ENCODE measurements at regions not wholly inside any gene's neighbourhood (a gene's known extent, or its start where the extent isn't known, plus 50 kb on each side); places are given as distances from the start of the nearest gene placed in this dataset.

DNA sequence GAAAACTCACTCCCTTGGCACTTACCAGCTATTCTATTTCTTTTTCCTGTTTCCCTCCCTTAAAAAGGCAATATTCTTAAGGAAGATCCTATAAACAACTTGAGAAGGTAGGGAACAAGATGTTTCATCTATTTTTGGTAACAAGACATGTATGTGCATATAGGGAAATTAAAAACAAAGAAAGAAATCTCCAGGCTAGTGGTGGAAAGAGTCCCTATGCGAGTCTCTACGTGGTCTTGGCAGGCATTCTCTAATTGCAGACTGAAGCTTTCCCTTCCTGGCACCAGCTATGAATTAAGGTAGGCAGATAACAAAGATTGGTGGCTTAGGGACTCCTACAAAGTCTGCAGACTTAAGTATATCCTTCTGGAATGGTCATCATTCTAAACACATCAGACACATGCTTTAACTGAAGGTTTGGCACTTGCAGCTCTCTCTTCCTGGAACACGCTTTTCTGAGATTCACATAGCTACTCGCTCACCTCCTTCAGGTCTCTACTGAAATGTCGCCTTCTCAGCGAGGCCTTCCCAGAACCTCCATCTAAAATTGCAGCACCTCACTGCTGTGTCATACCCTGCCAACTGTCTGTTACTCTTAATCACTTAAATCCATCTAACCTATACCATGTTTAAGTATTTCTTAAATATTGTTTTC lies 336.0 kb downstream of the VGLL3 start:
- H2AFZ ChIP-seq: no peak overlapping the region
- H3K36me3 ChIP-seq (ENCODE audit: low read depth): no peaks in the 10 kb centered on the region
- no peaks in the 10 kb centered on the region for H3K9me3 ChIP-seq (ENCODE audit: low read depth)
- H3K9ac ChIP-seq: no peak overlapping the region
- no peaks in the 10 kb centered on the region for H3F3A ChIP-seq (ENCODE audit: insufficient read depth)
- no peak overlapping the region for H3K27ac ChIP-seq
- TF ChIP-seq EZH2phosphoT487 (IDR thresholded peaks at IDR 0.05; ENCODE audit: insufficient read depth, low read depth) (no peak), EZH2 (IDR thresholded peaks at IDR 0.05; ENCODE audit: insufficient read depth, poor library complexity, severe bottlenecking) (no peak)
- in situ Hi-C loops (cut with MboI): no loop called here
- no peaks in the 10 kb centered on the region for H3K4me1 ChIP-seq (ENCODE audit: insufficient read depth)
- WGBS, 2 experiments (ENCODE audit: low coverage in 1 of 2, low lambda C conversion rate in 2 of 2, missing lambda C conversion rate in 2 of 2): 16 to 28% methylated on average over 6 of the region's 6 CpGs
- DNase-seq: no peak
- no peaks in the 10 kb centered on the region for H4K20me1 ChIP-seq (ENCODE audit: insufficient read depth)
- no peaks in the 10 kb centered on the region for H3K27me3 ChIP-seq (replicated peaks; ENCODE audit: insufficient read depth)
- no peaks in the 10 kb centered on the region for H3K9me2 ChIP-seq (ENCODE audit: insufficient read depth)
- no peak overlapping the region for H3K4me2 ChIP-seq (ENCODE audit: unreplicated experiment)
- H3K4me3 ChIP-seq: no peak overlapping the region
- H3K79me2 ChIP-seq (ENCODE audit: insufficient read depth): no peaks in the 10 kb centered on the region

GRCh38 chr3:86653661-86654205 lies 337.2 kb downstream of the VGLL3 start:
- no peaks in the 10 kb centered on the region for H3F3A ChIP-seq (ENCODE audit: insufficient read depth)
- no peak for DNase-seq
- H3K4me3 ChIP-seq: no peak overlapping the region
- no peak overlapping the region for H3K27ac ChIP-seq
- 11% methylated on average over 6 of the region's 6 CpGs for WGBS, 2 experiments (ENCODE audit: low coverage in 1 of 2, low lambda C conversion rate in 2 of 2, missing lambda C conversion rate in 2 of 2)
- TF ChIP-seq EZH2phosphoT487 (IDR thresholded peaks at IDR 0.05; ENCODE audit: insufficient read depth, low read depth) (no peak), EZH2 (IDR thresholded peaks at IDR 0.05; ENCODE audit: insufficient read depth, poor library complexity, severe bottlenecking) (no peak)
- no peaks in the 10 kb centered on the region for H3K79me2 ChIP-seq (ENCODE audit: insufficient read depth)
- no peak overlapping the region for H3K9ac ChIP-seq
- no peaks in the 10 kb centered on the region for H3K36me3 ChIP-seq (ENCODE audit: low read depth)
- H4K20me1 ChIP-seq (ENCODE audit: insufficient read depth): no peaks in the 10 kb centered on the region
- H3K4me2 ChIP-seq (ENCODE audit: unreplicated experiment): no peak overlapping the region
- no peaks in the 10 kb centered on the region for H3K9me3 ChIP-seq (ENCODE audit: low read depth)
- no peaks in the 10 kb centered on the region for H3K27me3 ChIP-seq (replicated peaks; ENCODE audit: insufficient read depth)
- H3K4me1 ChIP-seq (ENCODE audit: insufficient read depth): no peaks in the 10 kb centered on the region
- in situ Hi-C loops (cut with MboI): no loop called here
- no peaks in the 10 kb centered on the region for H3K9me2 ChIP-seq (ENCODE audit: insufficient read depth)
- no peak overlapping the region for H2AFZ ChIP-seq

DNA sequence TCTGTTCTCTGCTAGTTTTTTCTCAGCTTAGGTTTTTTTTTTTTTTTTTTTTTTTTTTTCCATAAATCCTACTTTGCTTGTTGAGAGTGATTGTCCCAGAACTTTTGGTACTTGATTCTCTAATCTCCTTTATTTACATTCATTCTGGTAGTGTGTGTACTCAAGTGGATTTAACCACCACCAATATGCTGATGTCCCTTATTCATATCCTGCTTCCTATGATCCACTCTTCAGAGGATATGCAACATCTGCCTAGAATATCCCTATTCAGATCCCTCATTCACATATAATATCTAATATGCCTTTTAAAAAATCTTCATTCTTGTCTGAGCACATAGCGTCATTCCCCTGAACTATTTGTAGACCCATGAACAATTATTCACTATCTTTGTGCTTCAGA lies 342.9 kb downstream of the VGLL3 start:
- H3K4me3 ChIP-seq: no peak overlapping the region
- no peak for DNase-seq
- no peaks in the 10 kb centered on the region for H3K36me3 ChIP-seq (ENCODE audit: low read depth)
- H3K27me3 ChIP-seq (replicated peaks; ENCODE audit: insufficient read depth): no peaks in the 10 kb centered on the region
- in situ Hi-C loops (cut with MboI): no loop called here
- no peaks in the 10 kb centered on the region for H3K79me2 ChIP-seq (ENCODE audit: insufficient read depth)
- no peaks in the 10 kb centered on the region for H3K9me3 ChIP-seq (ENCODE audit: low read depth)
- H3K9ac ChIP-seq: no peak overlapping the region
- H2AFZ ChIP-seq: no peak overlapping the region
- no peak for TF ChIP-seq EZH2 (IDR thresholded peaks at IDR 0.05; ENCODE audit: insufficient read depth, poor library complexity, severe bottlenecking)
- no peak for TF ChIP-seq EZH2phosphoT487 (IDR thresholded peaks at IDR 0.05; ENCODE audit: insufficient read depth, low read depth)
- no peaks in the 10 kb centered on the region for H3F3A ChIP-seq (ENCODE audit: insufficient read depth)
- no peak overlapping the region for H3K27ac ChIP-seq
- 0 out of 2 replicates have a peak, but pooled peaks cover 3% of the 10 kb centered on the region for H3K9me2 ChIP-seq (ENCODE audit: insufficient read depth)
- 14 to 26% methylated on average over 1 of the region's 1 CpG for WGBS, 2 experiments (ENCODE audit: low coverage in 1 of 2, low lambda C conversion rate in 2 of 2, missing lambda C conversion rate in 2 of 2)
- H3K4me1 ChIP-seq (ENCODE audit: insufficient read depth): no peaks in the 10 kb centered on the region
- no peak overlapping the region for H3K4me2 ChIP-seq (ENCODE audit: unreplicated experiment)
- no peaks in the 10 kb centered on the region for H4K20me1 ChIP-seq (ENCODE audit: insufficient read depth)

DNA sequence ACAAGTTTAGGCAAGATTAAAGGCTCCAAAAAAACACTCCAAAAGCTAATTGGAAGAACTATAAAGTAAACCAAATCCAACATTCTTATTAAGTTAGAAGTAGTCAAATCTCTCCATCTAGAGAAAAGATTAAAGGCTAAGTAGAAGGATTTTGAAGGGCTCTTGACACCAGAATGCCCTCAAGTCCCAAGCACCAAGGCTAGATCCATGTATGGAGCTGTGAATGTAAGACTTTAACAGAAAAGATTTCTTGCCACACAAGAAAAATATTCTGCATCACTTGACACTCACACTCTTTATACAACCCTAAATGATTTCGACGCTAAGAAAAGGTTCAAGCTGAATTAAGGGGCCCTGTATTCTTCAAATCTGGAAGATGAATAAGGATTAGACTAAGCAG lies 345.2 kb downstream of the VGLL3 start:
- Histone ChIP-seq H3K4me2 (ENCODE audit: unreplicated experiment) (no peak overlapping the region), H2AFZ (no peak overlapping the region), H3K4me3 (no peak overlapping the region), H3F3A (ENCODE audit: insufficient read depth) (no peaks in the 10 kb centered on the region), H3K27ac (no peak overlapping the region), H3K9me2 (ENCODE audit: insufficient read depth) (0 out of 2 replicates have a peak, but pooled peaks cover 3% of the 10 kb centered on the region), H3K36me3 (ENCODE audit: low read depth) (no peaks in the 10 kb centered on the region), H3K9me3 (ENCODE audit: low read depth) (no peaks in the 10 kb centered on the region), H3K9ac (no peak overlapping the region), H3K27me3 (replicated peaks; ENCODE audit: insufficient read depth) (no peaks in the 10 kb centered on the region), H4K20me1 (ENCODE audit: insufficient read depth) (no peaks in the 10 kb centered on the region), H3K4me1 (ENCODE audit: insufficient read depth) (no peaks in the 10 kb centered on the region), H3K79me2 (ENCODE audit: insufficient read depth) (no peaks in the 10 kb centered on the region)
- no peak for TF ChIP-seq EZH2phosphoT487 (IDR thresholded peaks at IDR 0.05; ENCODE audit: insufficient read depth, low read depth)
- TF ChIP-seq EZH2 (IDR thresholded peaks at IDR 0.05; ENCODE audit: insufficient read depth, poor library complexity, severe bottlenecking): no peak
- WGBS, 2 experiments (ENCODE audit: low coverage in 1 of 2, low lambda C conversion rate in 2 of 2, missing lambda C conversion rate in 2 of 2): 54 to 68% methylated on average over 2 of the region's 2 CpGs
- DNase-seq: no peak
- in situ Hi-C loops (cut with MboI): no loop called here

All from GM23248 (cell line).